HCT116 (cell line): ENCODE measurements at regions not wholly inside any gene's neighbourhood (a gene's known extent, or its start where the extent isn't known, plus 50 kb on each side); places are given as distances from the start of the nearest gene placed in this dataset.

Experiments used
- JUND ChIP-seq: IDR thresholded peaks from 2 replicates; pipeline ENCODE4 v1.6.1; 2012
- MAX ChIP-seq: IDR thresholded peaks from 2 replicates; pipeline ENCODE4 v1.6.1; 2012
- POLR2A ChIP-seq: IDR thresholded peaks from 2 replicates; pipeline ENCODE4 v1.7.0; 2011; ENCODE audit warnings: borderline replicate concordance; ENCODE audit not compliant: insufficient read depth, insufficient read length; ENCODE audit errors: extremely low read depth
- RAD21 ChIP-seq: IDR thresholded peaks from 2 replicates; pipeline ENCODE4 v1.6.1; 2012; ENCODE audit warnings: low read depth, mild to moderate bottlenecking
- YY1 ChIP-seq: IDR thresholded peaks from 2 replicates; pipeline ENCODE4 v1.6.1; 2011; ENCODE audit warnings: low read length, low read depth, moderate library complexity, mild to moderate bottlenecking; ENCODE audit not compliant: insufficient replicate concordance; ENCODE audit errors: extremely low read depth
- ZBTB33 ChIP-seq: IDR thresholded peaks from 2 replicates; pipeline ENCODE4 v1.6.1; 2011; ENCODE audit warnings: mild to moderate bottlenecking, low read length, moderate library complexity; ENCODE audit not compliant: insufficient replicate concordance; ENCODE audit errors: extremely low read depth
- TF ChIP-seq, protein P1 (sequence below), 3 experiments: fragments of 200-600 bp in 1 of 3; sonication (generic) in 1 of 3; IDR thresholded peaks in 2 of 3; conservative IDR thresholded peaks in 1 of 3; 2 replicates each; pipeline ENCODE4 v1.5.1; 2012 to 2017; ENCODE audit warnings: low read depth in 2 of 3, low read length in 2 of 3, antibody characterized with exemption in 1 of 3, borderline replicate concordance in 1 of 3, control low read depth in 1 of 3, mild to moderate bottlenecking in 1 of 3, mixed read lengths in 1 of 3, mixed run types in 1 of 3, moderate library complexity in 1 of 3; ENCODE audit not compliant: insufficient read depth in 1 of 3
- TF ChIP-seq, protein P2 (sequence below): IDR thresholded peaks from 2 replicates; pipeline ENCODE4 v1.6.1; 2012; ENCODE audit warnings: low read depth

DNA sequence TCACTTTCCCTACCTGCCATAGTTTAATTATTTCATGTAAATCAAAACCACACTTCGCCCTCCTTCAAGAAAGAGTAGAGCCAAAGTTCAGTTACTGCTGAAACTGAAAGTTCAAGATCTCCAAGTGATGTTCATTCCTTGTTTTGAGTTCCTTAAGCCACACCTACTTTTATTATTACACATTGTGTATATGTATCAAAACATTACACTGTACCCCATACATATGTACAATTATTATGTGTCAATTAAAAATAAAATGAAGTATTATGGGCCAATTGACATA, 892.3 kb upstream of the NDST4 start:
- no peak for TF ChIP-seq POLR2A
- no peak for TF ChIP-seq YY1
- TF ChIP-seq, protein P1, sequence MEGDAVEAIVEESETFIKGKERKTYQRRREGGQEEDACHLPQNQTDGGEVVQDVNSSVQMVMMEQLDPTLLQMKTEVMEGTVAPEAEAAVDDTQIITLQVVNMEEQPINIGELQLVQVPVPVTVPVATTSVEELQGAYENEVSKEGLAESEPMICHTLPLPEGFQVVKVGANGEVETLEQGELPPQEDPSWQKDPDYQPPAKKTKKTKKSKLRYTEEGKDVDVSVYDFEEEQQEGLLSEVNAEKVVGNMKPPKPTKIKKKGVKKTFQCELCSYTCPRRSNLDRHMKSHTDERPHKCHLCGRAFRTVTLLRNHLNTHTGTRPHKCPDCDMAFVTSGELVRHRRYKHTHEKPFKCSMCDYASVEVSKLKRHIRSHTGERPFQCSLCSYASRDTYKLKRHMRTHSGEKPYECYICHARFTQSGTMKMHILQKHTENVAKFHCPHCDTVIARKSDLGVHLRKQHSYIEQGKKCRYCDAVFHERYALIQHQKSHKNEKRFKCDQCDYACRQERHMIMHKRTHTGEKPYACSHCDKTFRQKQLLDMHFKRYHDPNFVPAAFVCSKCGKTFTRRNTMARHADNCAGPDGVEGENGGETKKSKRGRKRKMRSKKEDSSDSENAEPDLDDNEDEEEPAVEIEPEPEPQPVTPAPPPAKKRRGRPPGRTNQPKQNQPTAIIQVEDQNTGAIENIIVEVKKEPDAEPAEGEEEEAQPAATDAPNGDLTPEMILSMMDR (IDR thresholded peaks at IDR 0.05 in 2 of 3, conservative IDR thresholded peaks at IDR 0.05 in 1 of 3; ENCODE audit: borderline replicate concordance in 1 of 3, insufficient read depth in 1 of 3, low read depth in 2 of 3, low read length in 2 of 3) = no peak
- TF ChIP-seq JUND = no peak
- no peak for TF ChIP-seq ZBTB33
- TF ChIP-seq, protein P2, sequence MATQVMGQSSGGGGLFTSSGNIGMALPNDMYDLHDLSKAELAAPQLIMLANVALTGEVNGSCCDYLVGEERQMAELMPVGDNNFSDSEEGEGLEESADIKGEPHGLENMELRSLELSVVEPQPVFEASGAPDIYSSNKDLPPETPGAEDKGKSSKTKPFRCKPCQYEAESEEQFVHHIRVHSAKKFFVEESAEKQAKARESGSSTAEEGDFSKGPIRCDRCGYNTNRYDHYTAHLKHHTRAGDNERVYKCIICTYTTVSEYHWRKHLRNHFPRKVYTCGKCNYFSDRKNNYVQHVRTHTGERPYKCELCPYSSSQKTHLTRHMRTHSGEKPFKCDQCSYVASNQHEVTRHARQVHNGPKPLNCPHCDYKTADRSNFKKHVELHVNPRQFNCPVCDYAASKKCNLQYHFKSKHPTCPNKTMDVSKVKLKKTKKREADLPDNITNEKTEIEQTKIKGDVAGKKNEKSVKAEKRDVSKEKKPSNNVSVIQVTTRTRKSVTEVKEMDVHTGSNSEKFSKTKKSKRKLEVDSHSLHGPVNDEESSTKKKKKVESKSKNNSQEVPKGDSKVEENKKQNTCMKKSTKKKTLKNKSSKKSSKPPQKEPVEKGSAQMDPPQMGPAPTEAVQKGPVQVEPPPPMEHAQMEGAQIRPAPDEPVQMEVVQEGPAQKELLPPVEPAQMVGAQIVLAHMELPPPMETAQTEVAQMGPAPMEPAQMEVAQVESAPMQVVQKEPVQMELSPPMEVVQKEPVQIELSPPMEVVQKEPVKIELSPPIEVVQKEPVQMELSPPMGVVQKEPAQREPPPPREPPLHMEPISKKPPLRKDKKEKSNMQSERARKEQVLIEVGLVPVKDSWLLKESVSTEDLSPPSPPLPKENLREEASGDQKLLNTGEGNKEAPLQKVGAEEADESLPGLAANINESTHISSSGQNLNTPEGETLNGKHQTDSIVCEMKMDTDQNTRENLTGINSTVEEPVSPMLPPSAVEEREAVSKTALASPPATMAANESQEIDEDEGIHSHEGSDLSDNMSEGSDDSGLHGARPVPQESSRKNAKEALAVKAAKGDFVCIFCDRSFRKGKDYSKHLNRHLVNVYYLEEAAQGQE = no peak
- TF ChIP-seq RAD21 = no peak
- TF ChIP-seq MAX = no peak
